Activated CD4-positive, alpha-beta T cell treated with anti-CD3 and anti-CD28 coated beads, Interleukin-10, Interleukin-2, amounts not matched to agents 100 ng/mL and 50 ng/mL, durations not matched to agents 16 hours and 8 hours (primary cell): ENCODE measurements at regions not wholly inside any gene's neighbourhood (a gene's known extent, or its start where the extent isn't known, plus 50 kb on each side); places are given as distances from the start of the nearest gene placed in this dataset.
"Not testable (repeated sequence)": the region's sequence is repeated elsewhere in the genome, so short reads cannot be mapped to it uniquely, and the experiment has no call there.

ENCODE experiments used
- DNase-seq: peaks from one replicate; pipeline ENCODE4 v3.0.0-alpha.2; 2020

DNA sequence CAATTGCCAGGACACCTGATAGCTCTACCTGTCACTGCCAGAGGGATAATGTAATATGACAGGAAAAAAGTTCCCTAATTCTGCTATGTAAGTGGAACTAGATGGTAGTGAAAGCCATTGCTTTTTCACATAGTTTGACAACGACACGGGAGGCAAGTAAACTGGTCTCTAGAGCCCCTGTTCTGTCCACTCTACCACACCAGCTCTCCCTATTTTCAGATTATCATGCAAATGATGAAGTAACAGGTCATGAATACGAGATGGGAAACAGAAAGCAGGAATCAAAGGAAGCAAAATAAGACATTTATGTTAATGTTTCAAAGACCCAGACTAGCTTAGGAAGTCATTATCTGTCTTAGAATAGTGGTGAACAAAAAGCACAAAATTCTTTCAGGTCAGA is 56.2 kb downstream of the TAF11L14 start:
- DNase-seq = no peak

DNA sequence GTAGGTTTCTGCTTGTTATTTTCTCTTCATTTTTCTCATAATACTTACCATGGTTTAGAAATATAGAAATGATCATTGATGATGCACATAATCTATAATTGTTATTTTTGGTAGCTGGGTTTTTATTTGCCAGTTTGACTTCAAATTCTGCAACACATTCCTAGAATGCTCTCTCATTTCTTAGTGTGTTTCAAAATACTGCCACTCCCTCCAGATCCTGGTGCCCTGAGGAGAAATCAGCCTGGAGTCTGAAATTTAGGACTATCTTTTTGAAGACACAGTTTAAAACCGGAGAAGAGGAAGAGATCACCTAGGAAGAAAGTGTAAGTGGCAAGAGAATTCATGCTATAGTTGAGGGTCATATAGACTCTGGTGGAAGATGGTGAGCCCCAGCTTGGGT is 57.5 kb downstream of the TAF11L14 start:
- DNase-seq = no peak

DNA sequence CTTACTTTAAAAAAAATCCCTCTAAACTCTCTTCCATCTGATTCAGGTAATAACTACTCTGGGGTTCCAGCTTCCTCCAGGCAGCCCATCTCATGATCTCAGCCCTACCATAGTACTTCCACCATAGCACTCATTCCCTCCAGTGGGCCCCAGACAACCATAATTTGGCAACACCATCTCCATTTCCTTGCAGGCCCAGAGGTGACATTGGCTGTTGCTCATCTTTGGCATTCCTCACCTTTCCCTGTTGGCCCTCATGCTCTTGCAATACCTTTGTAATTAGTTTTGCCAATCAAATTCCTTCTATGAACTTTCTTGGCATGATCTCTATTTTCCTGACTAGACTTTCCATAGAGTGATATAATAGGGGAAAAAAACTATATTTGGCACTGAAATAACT is 60.1 kb downstream of the TAF11L14 start:
- DNase-seq = no peak

DNA sequence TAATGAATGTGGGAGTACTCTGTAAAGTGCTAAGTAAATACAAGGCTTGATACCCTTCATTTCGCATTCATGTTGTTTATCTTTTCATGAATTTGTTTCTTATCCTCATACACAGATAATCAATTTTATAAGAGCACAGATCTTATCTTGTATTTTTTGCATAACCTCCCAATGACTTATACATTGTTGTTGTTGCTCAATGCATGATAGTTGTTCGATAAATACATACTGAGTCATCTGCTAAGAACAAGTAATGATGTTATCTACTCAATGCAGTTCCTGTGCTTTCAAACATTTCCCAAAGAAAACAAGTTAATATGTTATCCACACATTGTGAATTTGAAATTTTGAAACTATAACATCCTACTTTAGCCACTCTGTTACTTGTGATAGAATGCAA is 60.7 kb downstream of the TAF11L14 start:
- DNase-seq = no peak

DNA sequence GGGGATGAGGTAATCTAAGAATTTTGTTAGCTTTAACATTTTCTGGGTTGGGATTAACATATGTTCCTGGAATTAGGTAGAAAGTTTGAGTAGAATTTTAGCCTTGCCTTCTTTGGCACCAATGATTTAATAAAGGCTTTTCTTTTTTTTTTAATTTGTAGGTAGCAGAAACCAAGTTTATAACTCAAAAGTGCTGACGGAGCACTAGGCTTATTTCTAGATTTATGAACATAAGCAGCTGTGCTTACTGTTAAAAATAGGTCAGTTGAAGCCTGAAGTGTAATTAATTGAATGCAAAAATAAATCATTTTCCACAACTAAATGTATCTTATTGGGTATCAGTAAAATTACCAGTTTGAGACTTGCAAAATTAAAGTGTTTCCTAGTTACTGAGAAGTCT is 62.4 kb downstream of the TAF11L14 start:
- no peak for DNase-seq

GRCh38 chr5:17697671-17698070 is 63.4 kb downstream of the TAF11L14 start:
- DNase-seq = no peak

DNA sequence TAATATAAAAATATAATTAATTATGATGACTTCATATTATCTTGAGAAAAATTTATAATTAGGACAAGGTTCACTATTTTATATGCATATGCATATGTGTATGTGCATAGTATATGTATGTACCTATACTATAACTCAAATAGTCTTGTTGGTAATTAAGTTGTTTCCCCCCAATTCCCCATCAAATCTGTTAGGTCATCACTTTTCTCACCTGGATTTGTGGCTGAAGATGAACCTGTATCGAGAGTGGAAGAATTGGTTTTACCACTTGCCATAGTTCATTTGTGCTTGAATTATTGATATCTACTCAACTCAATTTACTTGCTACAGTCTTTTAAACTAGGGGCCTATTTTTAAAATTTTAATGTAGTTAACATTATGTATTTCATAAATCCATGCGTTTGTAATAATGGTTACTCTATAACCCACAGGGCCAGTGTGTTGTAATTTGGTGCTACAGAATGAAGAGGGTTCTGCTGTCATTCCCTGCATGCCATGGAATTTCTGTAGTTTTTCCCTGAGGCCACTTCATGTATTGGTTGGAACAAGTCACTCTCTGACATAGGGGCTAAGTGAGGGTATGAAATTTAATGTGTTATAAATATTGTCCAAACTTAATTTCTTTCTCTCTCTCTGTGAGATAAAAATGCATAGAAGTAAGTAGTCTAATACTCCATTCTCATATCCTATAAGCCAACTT is 74.9 kb downstream of the TAF11L14 start:
- no peak for DNase-seq

DNA sequence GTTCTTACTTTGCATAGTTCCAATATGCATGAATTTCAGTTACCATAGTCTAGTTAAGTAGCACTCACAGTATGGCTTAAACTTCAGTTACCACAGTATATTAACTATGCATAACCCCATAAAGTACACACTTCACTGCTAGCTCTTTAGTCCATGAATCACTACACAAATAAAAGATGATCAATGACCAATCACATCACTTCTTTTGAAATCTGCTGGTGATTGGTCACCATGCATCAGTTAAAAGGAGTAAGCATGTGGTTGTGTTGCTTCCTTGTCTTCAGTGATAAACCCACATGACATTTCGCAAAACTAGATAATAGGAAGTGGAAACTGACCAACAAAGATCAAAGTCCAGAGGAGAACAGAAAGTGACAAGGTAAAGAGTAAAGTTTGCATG is 79.0 kb downstream of the TAF11L14 start:
- DNase-seq = no peak

DNA sequence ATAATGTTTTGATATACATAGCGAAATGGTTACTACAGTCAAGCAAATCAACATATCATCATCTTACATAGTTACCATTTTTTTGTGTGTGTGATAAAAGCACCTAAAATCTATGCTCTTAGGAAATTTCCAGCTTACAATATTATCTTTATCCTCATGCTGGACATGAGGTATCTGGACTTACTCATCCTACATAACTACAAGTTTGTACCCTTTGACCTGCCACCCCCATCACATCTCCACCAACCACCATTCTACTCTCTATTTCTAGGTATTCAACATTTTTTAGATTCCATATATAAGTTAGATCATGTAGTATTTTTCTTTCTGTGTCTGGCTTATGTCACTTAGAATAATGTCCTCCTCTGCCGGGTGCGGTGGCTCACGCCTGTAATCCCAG is 79.9 kb downstream of the TAF11L14 start:
- no peak for DNase-seq

GRCh38 chr5:17719592-17719991 is 85.3 kb downstream of the TAF11L14 start:
- DNase-seq = no peak

DNA sequence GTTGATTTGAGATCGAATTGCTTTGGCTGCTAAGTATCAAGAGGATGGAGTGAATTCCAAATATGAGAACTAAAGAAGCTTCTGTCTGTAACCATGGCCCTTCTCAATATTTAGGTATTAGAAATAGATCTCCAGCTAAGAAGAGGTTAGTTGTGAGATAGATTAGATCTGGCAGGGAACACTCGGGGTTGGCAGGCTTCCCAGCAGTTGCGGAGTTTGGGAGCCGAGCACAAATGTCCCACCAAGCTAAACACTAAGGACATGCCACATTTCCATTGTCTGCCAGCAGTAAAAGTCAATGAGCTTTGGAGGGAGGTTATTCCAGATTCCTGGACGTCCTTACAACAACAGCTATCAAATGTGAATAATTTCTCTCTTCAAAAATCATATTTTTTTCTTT is 85.8 kb downstream of the TAF11L14 start:
- DNase-seq = no peak

DNA sequence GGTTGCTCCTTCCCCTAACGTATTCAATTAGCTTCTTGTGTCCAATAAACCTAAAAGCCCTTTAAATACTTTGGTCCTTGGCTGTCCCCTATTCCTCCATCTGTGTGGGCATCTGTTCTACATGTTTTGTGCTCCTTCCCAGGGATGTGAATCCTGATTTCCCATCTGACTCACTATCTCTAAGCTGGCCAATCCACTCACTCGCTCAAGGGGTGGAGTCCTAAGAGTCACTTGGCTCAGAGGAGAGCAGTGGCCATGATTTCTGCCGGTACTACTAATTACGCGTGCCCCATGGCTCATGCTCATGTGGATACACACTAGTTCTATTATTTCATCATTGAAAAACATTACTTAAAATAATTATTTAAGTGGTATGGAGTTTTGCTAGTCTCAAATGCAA is 89.6 kb downstream of the TAF11L14 start:
- DNase-seq = no peak

GRCh38 chr5:17727098-17727497 is 92.8 kb downstream of the TAF11L14 start:
- DNase-seq = no peak

DNA sequence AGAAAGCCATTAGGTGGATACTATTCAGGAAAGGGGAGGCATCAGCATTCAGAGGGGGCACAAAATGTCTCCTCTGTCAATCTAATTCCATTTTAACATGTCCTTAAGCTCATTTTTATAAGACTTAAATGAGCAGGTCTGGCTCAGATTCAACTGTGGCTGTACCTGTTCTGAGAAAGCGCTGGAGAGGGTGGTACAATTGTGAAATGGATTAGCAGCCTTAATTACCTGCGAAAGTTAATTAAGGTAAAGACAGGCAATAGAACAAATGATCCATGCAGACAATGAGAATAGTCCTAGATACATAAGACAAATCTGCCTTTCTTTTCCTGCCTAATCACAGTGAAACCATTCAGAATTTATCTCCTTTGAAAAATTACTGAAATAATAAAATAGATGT is 96.2 kb downstream of the TAF11L14 start:
- DNase-seq = no peak

GRCh38 chr5:17732351-17732923 is 98.2 kb downstream of the TAF11L14 start:
- DNase-seq = no peak

- DNase-seq = no peak
Observed at GRCh38 chr5:17734011-17734410, 99.8 kb downstream of the TAF11L14 start.

DNA sequence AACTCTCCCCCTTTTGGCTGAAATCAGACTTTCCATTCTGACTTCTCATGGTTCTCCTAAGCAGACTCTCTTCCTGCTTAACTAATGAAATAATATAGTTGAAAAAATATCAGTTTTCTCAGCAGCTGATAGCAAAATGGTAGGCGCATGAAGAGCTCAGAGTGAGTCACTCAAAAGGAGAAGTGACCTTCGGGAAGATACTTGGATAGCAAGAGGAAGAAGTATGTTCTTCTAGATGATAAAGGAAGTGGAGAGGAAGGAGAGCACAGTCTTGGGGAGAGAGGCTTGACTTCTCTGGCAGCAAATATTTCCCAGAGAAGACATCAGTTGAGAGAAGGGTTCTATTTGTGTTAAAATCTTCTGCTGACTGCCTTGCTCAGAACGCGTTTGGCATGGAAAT is 101.5 kb downstream of the TAF11L14 start:
- no peak for DNase-seq

DNA sequence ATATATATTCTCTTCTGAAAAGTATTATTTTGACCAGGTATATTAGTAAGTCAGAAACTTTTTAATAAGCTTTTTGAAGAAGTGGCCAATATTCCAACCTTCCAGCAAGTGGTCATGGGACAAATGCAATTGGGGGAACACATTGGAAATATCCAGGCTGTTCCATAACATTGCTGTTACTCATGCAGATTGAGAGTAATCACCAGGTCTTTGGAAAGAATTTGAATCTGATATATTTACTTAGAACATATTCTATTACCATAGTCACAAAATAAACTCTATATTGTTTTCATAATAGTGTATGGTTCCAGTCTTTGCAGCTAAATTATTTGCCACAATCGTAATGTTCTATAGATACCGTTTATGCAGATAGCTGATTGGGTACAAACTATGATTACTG is 102.8 kb downstream of the TAF11L14 start:
- no peak for DNase-seq

DNA sequence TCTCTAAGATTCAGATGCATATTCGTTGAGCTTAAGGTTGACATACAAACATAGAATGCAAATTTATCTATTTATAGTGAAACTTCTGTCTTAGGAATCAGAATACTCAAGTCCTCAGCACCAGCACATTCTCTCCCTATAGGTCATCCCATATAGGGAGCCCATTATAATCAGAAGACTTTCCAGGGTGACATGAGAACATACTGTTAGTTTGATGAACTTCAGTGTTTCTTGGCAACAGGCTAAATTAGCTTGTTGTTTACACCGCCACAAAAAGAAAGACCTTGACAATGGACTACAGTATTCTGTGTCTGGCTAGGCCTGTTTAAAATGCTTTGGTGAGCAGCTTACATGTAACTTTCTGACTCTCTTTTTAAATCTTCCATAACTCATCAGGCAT is 104.2 kb downstream of the TAF11L14 start:
- no peak for DNase-seq

- no peak for DNase-seq
Observed at GRCh38 chr5:17743580-17744435, 109.5 kb downstream of the TAF11L14 start.

GRCh38 chr5:17748201-17748600 is 113.9 kb downstream of the TAF11L14 start:
- DNase-seq = no peak

DNA sequence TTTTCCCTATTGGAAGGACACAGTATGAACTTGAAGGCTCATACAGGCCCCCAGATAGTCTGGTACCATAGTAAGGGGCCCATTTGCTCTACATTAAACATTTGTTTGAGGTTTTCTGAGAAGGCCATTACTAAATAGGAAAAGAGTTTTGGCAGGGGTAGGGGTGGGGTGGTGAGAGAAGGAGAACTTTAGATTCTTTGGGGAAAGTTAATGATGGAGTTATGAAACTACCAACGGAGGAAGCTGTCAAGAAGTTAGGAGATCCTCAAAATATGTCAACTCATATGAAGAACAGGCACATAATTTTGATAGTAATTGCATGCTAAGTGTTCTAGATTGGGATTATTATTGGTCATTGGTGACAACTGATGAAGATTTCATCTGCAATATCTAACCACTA is 114.7 kb downstream of the TAF11L14 start:
- DNase-seq = no peak

DNA sequence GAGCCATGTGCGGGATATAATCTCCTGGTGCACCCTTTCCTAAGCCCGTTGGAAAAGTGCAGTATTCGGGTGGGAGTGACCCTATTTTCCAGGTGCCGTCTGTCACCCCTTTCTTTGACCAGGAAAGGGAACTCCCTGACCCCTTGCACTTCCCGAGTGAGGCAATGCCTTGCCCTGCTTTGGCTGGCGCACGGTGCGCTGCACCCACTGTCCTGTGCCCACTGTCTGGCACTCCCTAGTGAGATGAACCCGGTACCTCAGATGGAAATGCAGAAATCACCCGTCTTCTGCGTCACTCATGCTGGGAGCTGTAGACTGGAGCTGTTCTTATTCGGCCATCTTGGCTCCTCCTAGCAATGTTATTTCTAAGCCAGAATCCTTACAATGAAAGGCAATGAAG is 121.1 kb downstream of the TAF11L14 start:
- not testable (repeated sequence) for DNase-seq

DNA sequence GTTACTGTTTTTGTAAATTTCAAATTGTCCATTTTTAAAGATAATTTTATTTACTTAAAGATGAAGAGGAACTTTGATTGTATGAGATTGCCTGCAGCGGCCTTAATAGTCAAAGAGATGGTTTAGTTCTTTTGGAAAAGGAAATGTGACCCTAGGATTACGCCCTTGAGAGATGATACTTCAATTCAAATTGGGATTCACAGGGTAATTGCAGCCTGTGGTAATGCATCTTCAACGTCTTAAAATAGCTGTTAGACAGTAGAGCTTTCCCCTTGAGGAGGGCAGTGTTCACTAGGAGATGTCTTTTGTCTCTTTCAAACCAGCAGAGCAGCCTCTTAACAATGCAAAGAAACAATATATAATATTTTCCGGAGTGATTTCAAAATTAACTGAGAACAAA is 127.1 kb downstream of the TAF11L14 start:
- DNase-seq = no peak
